NCI-H510A treated with DMSO at 0.1 percent for 48 hours (cell line): ENCODE measurements at regions not wholly inside any gene's neighbourhood (a gene's known extent, or its start where the extent isn't known, plus 50 kb on each side); places are given as distances from the start of the nearest gene placed in this dataset.
"Not testable (repeated sequence)": the region's sequence is repeated elsewhere in the genome, so short reads cannot be mapped to it uniquely, and the experiment has no call there.

Source experiments
- DNase-seq: peaks from one replicate; lab custom pipeline; 2025; lab: John Stamatoyannopoulos, UW

GRCh38 chr7:81478664-81479063 lies 291.2 kb downstream of the HGF start:
- DNase-seq: peak; percentile 19

- not testable (repeated sequence) for DNase-seq
Measured at GRCh38 chr7:81478201-81478600, 291.6 kb downstream of the HGF start.

GRCh38 chr7:81473236-81473635 lies 296.6 kb downstream of the HGF start:
- no peak for DNase-seq

GRCh38 chr7:81470724-81471379 lies 299.0 kb downstream of the HGF start:
- DNase-seq: no peak

- peak; percentile 44 for DNase-seq
Measured at GRCh38 chr7:81469869-81470723, 299.8 kb downstream of the HGF start.

GRCh38 chr7:81469153-81469868 lies 300.5 kb downstream of the HGF start:
- no peak for DNase-seq

- no peak for DNase-seq
Measured at GRCh38 chr7:81468526-81468925, 301.3 kb downstream of the HGF start.

GRCh38 chr7:81467964-81468363 lies 301.9 kb downstream of the HGF start:
- DNase-seq: no peak

GRCh38 chr7:81462672-81463071 lies 307.2 kb downstream of the HGF start:
- DNase-seq: no peak

- no peak for DNase-seq
Measured at GRCh38 chr7:81460250-81461045, 309.4 kb downstream of the HGF start.

- no peak for DNase-seq
Measured at GRCh38 chr7:81459485-81459884, 310.4 kb downstream of the HGF start.

- peak; percentile 19 for DNase-seq
Measured at GRCh38 chr7:81457852-81458522, 311.9 kb downstream of the HGF start.

GRCh38 chr7:81453770-81454169 lies 316.1 kb downstream of the HGF start:
- not testable (repeated sequence) for DNase-seq

GRCh38 chr7:81449105-81449504 lies 320.7 kb downstream of the HGF start:
- DNase-seq: no peak

- peak; percentile 29 for DNase-seq
Measured at GRCh38 chr7:81447351-81447952, 322.4 kb downstream of the HGF start.

- no peak for DNase-seq
Measured at GRCh38 chr7:81446212-81446611, 323.6 kb downstream of the HGF start.

- DNase-seq: no peak
Measured at GRCh38 chr7:81445462-81445861, 324.4 kb downstream of the HGF start.

GRCh38 chr7:81441750-81442149 lies 328.1 kb downstream of the HGF start:
- no peak for DNase-seq

- DNase-seq: no peak
Measured at GRCh38 chr7:81439591-81439990, 330.3 kb downstream of the HGF start.

- DNase-seq: not testable (repeated sequence)
Measured at GRCh38 chr7:81437160-81437559, 332.7 kb downstream of the HGF start.
